Ishikawa (cell line): ENCODE measurements at regions not wholly inside any gene's neighbourhood (a gene's known extent, or its start where the extent isn't known, plus 50 kb on each side); places are given as distances from the start of the nearest gene placed in this dataset.

ENCODE experiments used
- EGR1 ChIP-seq: IDR thresholded peaks from 2 replicates; pipeline ENCODE4 v1.6.1; 2012
- RAD21 ChIP-seq: IDR thresholded peaks from 2 replicates; pipeline ENCODE4 v1.6.1; 2012; ENCODE audit warnings: low read depth
- TAF1 ChIP-seq: IDR thresholded peaks from 2 replicates; pipeline ENCODE4 v1.6.1; 2012; ENCODE audit warnings: low read depth, mild to moderate bottlenecking
- YY1 ChIP-seq: IDR thresholded peaks from 2 replicates; pipeline ENCODE4 v1.6.1; 2012; ENCODE audit warnings: low read depth
- TF ChIP-seq, protein P1 (sequence below): IDR thresholded peaks from 2 replicates; pipeline ENCODE4 v1.6.1; 2012
- TF ChIP-seq, protein P2 (sequence below): IDR thresholded peaks from 2 replicates; pipeline ENCODE4 v1.6.1; 2012; ENCODE audit warnings: low read depth, mild to moderate bottlenecking
- TF ChIP-seq, protein P3 (sequence below): IDR thresholded peaks from 2 replicates; pipeline ENCODE4 v1.6.1; 2012

DNA sequence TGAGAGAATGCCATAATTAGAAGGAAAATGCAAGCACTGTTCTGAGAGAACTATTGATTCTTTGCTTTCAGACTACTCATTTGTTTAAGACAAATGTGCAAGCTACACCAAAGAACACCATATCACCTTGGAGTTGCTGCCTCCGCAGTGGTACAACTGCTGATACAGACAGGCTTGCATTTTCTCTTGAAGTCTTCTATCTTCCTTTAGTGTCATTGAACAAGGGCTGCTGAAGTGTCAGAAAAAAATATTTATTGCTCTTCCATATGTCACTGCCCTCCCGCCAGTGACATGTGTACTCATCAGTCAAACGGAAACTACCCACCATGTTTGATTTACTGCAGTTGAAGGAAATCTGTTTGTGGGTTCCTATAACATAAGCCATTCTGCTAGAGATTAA is 318.3 kb upstream of the MAGEB18 start:
- TF ChIP-seq, protein P1, sequence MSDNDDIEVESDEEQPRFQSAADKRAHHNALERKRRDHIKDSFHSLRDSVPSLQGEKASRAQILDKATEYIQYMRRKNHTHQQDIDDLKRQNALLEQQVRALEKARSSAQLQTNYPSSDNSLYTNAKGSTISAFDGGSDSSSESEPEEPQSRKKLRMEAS = no peak
- TF ChIP-seq YY1 (no peak), TAF1 (no peak), RAD21 (no peak), EGR1 (no peak)
- TF ChIP-seq, protein P2, sequence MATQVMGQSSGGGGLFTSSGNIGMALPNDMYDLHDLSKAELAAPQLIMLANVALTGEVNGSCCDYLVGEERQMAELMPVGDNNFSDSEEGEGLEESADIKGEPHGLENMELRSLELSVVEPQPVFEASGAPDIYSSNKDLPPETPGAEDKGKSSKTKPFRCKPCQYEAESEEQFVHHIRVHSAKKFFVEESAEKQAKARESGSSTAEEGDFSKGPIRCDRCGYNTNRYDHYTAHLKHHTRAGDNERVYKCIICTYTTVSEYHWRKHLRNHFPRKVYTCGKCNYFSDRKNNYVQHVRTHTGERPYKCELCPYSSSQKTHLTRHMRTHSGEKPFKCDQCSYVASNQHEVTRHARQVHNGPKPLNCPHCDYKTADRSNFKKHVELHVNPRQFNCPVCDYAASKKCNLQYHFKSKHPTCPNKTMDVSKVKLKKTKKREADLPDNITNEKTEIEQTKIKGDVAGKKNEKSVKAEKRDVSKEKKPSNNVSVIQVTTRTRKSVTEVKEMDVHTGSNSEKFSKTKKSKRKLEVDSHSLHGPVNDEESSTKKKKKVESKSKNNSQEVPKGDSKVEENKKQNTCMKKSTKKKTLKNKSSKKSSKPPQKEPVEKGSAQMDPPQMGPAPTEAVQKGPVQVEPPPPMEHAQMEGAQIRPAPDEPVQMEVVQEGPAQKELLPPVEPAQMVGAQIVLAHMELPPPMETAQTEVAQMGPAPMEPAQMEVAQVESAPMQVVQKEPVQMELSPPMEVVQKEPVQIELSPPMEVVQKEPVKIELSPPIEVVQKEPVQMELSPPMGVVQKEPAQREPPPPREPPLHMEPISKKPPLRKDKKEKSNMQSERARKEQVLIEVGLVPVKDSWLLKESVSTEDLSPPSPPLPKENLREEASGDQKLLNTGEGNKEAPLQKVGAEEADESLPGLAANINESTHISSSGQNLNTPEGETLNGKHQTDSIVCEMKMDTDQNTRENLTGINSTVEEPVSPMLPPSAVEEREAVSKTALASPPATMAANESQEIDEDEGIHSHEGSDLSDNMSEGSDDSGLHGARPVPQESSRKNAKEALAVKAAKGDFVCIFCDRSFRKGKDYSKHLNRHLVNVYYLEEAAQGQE = no peak
- TF ChIP-seq, protein P3, sequence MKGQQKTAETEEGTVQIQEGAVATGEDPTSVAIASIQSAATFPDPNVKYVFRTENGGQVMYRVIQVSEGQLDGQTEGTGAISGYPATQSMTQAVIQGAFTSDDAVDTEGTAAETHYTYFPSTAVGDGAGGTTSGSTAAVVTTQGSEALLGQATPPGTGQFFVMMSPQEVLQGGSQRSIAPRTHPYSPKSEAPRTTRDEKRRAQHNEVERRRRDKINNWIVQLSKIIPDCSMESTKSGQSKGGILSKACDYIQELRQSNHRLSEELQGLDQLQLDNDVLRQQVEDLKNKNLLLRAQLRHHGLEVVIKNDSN = no peak
